IPS-20b (cell line): ENCODE measurements at regions not wholly inside any gene's neighbourhood (a gene's known extent, or its start where the extent isn't known, plus 50 kb on each side); places are given as distances from the start of the nearest gene placed in this dataset.

ENCODE experiments used
- H3K27ac ChIP-seq: one replicate; pipeline ENCODE4 v1.5.1; 2013; ENCODE audit warnings: low read length
- H3K27me3 ChIP-seq: 2 replicates; pipeline ENCODE4 v1.6.1; 2013; ENCODE audit warnings: mild to moderate bottlenecking, low read length, inconsistent platforms; ENCODE audit not compliant: insufficient read depth
- H3K36me3 ChIP-seq: 2 replicates; pipeline ENCODE4 v1.6.1; 2013; ENCODE audit warnings: low read depth, mild to moderate bottlenecking, inconsistent platforms, low read length, moderate library complexity; ENCODE audit not compliant: insufficient read depth
- H3K4me1 ChIP-seq: 2 replicates; pipeline ENCODE4 v1.6.1; 2013; ENCODE audit warnings: mild to moderate bottlenecking, control low read depth, inconsistent platforms, low read length, moderate library complexity; ENCODE audit not compliant: insufficient read depth
- H3K4me3 ChIP-seq: 2 replicates; pipeline ENCODE4 v1.5.1; 2013; ENCODE audit warnings: mild to moderate bottlenecking, low read length, inconsistent platforms
- H3K9ac ChIP-seq: 2 replicates; pipeline ENCODE4 v1.6.1; 2013; ENCODE audit warnings: low read depth, mild to moderate bottlenecking, inconsistent platforms, low read length, moderate library complexity
- H3K9me3 ChIP-seq: 2 replicates; pipeline ENCODE4 v1.6.1; 2013; ENCODE audit warnings: mild to moderate bottlenecking, low read depth, low read length, inconsistent platforms; ENCODE audit not compliant: insufficient read depth

DNA sequence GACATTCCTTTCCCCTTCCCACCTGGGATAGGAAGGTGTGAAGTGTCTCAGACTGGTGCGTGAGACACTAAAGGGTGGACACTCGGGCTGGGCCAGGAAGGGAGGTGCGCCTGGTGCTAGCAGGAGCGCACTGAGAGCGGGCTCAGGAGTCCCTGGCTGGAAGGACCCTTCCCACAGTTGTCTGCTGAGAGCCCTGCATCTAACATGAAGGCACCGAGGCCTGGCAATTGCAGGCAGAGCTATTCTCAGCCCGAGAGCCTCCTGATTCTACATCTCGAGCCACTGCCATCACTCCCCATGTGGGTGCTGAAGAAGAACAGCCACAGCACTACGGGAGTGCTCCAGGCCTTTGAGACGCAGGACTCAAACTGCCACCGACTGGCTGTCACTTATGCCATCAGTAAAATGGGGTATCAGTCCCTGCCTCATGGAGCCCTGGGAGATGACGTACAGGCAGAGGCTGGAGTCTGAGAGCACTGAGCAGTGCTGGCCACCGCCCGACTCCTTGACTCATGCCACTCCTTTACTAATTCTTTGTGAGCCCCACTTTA is 159.4 kb downstream of the KLF13 start:
- H3K9me3 ChIP-seq: no peaks in the 10 kb centered on the region
- H3K4me1 ChIP-seq: no peaks in the 10 kb centered on the region; the same call in 1 of the 2 replicates
- H3K36me3 ChIP-seq: no peaks in the 10 kb centered on the region
- H3K4me3 ChIP-seq: no peak overlapping the region
- H3K27me3 ChIP-seq: peaks cover 60% of the 10 kb centered on the region
- H3K27ac ChIP-seq: no peak overlapping the region
- no peak overlapping the region for H3K9ac ChIP-seq

DNA sequence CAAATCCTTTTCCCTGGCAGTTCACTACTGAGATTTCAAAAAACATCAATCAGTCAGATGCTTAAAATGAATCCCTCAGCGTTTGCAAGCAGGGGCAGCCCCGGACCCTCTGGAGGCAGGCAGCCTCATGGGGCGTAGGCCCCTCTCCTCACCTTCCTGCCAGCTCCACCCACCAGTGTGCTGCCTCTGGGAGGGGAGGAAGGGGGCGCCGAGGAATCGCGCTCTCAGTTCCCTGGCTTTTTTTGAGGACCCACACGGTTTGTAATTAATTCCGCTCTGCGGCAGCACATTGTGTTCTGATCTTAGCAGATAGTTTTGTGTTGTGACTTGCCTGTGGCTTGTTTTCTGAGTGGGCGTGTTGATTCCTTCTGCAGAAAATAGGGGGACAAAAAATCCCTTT is 159.9 kb downstream of the KLF13 start:
- Histone ChIP-seq H3K4me3 (no peak overlapping the region), H3K27ac (no peak overlapping the region), H3K4me1 (no peaks in the 10 kb centered on the region; the same call in 1 of the 2 replicates), H3K27me3 (peaks cover 55% of the 10 kb centered on the region), H3K9ac (no peak overlapping the region), H3K9me3 (peaks cover 5% of the 10 kb centered on the region; the same call in 1 of the 2 replicates), H3K36me3 (no peaks in the 10 kb centered on the region)

DNA sequence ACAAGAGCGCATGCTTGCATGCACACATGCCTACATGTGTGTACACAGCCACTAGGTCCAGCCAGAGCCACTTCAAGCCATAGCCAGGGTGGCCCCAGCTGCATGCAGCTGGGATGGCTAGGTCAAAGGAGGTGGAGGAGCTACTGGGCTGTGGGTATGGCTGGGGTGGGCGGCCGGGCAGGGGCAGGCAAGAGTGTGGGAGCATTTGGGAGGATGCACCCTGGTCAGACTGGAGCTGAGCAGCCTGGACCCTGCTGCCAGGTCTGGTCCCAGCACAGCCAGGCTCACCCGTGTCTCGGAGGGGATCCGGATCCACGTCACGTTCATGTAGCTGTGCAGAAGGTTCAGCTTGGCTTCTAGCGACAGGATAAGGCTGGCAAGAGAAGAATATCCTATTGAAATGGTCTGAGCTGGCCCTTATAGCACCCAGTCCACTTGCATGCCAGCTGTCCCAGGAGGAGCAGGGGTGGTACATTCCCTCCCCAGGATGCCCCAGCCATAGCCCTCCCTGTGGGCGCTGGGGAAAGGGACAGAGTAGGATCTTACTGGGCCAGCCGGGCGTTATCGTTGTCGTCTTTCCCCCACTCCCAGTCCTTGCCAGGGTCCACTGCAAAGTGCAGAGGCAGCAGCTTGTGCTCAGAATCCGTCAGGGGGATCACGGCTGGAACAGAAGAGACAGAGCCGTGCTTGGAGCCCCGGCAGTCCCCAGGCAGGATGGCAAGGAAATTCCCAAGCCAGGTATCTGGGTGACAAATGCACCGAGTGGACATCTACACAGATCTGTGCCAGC is 160.5 kb downstream of the KLF13 start:
- Histone ChIP-seq H3K27me3 (peaks cover 49% of the 10 kb centered on the region), H3K4me3 (no peak overlapping the region), H3K9me3 (peaks cover 7% of the 10 kb centered on the region; the same call in 1 of the 2 replicates), H3K9ac (no peak overlapping the region), H3K36me3 (no peaks in the 10 kb centered on the region), H3K4me1 (no peaks in the 10 kb centered on the region; the same call in 1 of the 2 replicates), H3K27ac (no peak overlapping the region)

DNA sequence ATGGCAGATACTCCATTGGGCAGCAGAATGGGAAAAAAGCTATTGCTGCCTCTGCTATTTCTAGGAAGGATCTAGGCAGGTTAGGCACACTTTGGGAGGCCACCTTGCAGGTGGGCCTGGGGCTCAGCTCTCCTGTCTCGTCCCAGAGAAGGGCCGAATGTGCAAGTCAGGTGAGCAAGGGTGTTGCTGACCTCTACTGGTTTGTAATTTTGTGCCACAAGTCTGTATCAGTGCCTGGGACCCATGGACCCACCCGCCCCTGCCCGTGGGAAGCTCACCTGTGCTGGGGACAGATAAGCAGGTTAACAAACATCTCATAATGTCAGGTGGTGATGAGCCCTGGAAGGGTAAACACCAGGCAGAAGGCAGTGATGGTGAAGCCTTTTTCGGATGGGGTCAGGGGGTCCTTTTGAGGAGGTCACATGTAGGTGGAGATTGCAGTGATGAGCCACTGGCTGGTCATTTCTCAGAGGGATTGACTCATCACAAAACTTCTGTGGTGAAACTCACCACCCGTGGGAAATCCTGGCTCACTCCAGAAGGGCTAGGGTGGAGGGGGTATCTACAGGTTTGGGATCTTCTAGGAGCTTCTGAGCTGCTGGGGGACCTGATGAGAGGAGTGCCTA is 161.3 kb downstream of the KLF13 start:
- Histone ChIP-seq H3K9ac (no peak overlapping the region), H3K4me3 (no peak overlapping the region), H3K27me3 (peaks cover 41% of the 10 kb centered on the region), H3K9me3 (peaks cover 7% of the 10 kb centered on the region; the same call in 1 of the 2 replicates), H3K4me1 (no peaks in the 10 kb centered on the region; the same call in 1 of the 2 replicates), H3K27ac (no peak overlapping the region), H3K36me3 (no peaks in the 10 kb centered on the region)

DNA sequence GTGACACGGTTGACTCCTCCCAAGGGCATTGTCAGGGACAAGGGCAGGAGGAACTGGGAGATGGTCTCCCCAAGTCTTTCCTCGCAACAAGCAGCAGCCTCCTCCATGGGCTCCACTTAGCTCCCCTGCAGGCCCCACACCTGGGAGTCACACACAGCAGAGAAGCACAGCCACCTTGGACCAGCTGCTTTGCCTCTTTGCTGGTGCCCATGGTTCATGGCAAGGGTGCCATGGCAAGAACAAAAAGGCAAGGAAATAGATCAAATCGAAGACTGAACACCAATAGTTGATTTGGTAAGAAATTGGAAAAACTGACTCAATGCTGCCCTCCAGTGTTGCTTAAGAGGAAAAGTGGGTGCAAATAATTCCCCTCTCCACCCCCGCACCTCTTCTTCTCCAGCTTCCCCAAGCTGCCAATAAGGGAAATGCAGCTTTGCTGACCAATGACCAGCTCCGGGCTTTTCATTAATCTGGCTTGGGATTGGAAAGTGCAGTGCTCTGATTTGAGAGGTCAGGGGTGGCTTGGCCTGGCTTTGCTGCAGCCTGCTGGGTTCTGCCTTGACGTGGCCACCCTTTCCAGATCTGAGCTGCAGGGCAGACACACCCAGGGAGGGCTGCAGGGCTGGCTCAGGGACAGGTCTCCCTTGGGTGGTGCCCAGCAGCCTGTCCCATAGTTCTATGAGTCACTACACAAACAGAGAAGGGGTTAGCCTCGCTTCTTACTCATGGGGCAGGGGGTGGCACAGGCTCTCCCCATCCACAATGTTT is 162.0 kb downstream of the KLF13 start:
- Histone ChIP-seq H3K9me3 (peaks cover 7% of the 10 kb centered on the region; the same call in 1 of the 2 replicates), H3K36me3 (no peaks in the 10 kb centered on the region), H3K9ac (no peak overlapping the region), H3K4me1 (no peaks in the 10 kb centered on the region), H3K27ac (no peak overlapping the region), H3K27me3 (peaks cover 35% of the 10 kb centered on the region), H3K4me3 (no peak overlapping the region)

DNA sequence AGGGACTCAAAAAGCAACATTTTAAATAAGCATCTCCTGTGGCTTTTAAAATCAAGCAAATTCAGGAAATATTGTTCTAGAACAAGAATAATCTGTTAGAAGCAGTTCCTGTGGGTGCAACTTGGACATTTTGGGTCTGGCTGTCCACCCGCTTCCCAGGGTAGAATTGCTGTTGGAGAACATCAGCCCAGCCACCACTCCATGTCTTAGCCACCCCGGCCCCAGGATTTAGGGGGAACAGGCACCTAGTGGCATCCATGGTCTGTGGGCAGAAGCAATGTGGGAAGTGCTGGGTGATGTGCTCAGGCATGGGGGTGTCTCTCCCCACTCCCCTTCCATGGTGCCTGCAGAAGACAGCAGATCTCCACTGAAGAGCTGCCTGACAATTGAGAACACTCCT is 162.6 kb downstream of the KLF13 start:
- H3K36me3 ChIP-seq: no peaks in the 10 kb centered on the region
- H3K27ac ChIP-seq: no peak overlapping the region

DNA sequence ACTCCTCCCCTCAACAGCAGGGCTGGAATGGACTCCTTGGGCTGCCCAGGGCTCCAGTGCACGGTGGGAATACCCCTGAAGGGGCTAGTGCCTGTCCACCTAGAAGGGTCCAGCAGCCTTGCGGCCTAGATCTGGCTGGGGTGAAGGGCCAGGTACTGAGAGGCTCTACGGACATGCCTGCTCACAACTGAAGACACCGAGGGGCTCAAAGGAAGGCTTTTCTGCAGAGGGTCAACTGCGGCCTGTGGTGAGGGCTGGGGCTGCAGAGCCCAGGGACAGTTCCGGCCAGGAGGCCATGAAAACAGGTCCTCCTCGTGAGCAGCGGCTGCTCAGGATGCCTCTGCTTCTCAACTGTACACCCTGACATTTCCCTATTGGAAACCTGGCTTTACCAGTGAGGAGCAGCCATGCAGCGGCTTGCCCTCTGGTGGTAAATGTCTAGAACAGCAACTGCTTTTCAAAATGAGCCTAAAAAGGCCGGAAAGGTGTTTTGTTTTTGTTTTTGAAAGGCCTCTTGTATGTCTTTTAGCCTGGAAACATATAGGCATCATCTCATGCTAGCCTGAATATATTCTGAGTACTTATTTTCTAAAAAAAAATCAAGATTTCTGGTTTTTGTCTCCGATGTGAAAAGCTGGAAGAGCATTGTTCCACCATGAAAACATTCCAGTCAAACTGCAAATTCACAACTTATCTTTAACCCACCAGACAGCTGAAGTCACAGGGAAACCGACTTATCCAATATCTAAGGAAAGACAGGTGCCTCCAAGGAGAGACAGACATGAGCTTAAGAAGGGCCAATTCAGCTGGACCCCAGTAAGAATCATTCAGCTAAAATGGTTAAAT is 163.4 kb downstream of the KLF13 start:
- H3K36me3 ChIP-seq: no peaks in the 10 kb centered on the region

More for the DNA sequence above, 162.6 kb downstream of the KLF13 start:
- H3K9me3 ChIP-seq: peaks cover 7% of the 10 kb centered on the region; the same call in 1 of the 2 replicates
- no peak overlapping the region for H3K4me3 ChIP-seq
- H3K4me1 ChIP-seq: no peaks in the 10 kb centered on the region
- peaks cover 30% of the 10 kb centered on the region for H3K27me3 ChIP-seq
- no peak overlapping the region for H3K9ac ChIP-seq

DNA sequence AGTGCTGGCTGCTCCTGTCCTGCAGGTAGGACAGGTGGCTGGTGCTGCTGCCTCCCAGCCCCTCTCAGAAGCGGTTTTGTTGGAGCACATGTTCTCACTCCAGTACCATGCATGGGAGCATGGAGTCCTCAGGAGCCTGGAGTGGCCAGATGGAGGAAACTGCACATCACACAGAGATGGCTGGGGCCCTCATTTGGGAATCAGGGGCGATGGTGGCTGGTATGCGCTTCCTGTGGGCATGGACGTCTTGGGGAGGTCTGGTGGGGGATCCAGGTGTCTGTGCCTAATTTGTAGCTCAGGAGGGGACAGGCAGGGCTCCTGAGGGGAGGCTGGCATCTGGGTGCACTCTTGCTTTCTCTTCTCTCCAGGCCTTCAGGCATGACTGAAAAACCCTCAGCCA is 168.2 kb downstream of the KLF13 start:
- Histone ChIP-seq H3K4me3 (no peak overlapping the region), H3K4me1 (no peaks in the 10 kb centered on the region), H3K27ac (no peak overlapping the region), H3K9me3 (peaks cover 7% of the 10 kb centered on the region; the same call in 1 of the 2 replicates), H3K9ac (no peak overlapping the region), H3K36me3 (no peaks in the 10 kb centered on the region), H3K27me3 (no peaks in the 10 kb centered on the region)

More for the DNA sequence above, 163.4 kb downstream of the KLF13 start:
- Histone ChIP-seq H3K4me1 (no peaks in the 10 kb centered on the region), H3K9ac (no peak overlapping the region), H3K9me3 (peaks cover 7% of the 10 kb centered on the region; the same call in 1 of the 2 replicates), H3K27ac (no peak overlapping the region), H3K27me3 (peaks cover 22% of the 10 kb centered on the region), H3K4me3 (no peak overlapping the region)

DNA sequence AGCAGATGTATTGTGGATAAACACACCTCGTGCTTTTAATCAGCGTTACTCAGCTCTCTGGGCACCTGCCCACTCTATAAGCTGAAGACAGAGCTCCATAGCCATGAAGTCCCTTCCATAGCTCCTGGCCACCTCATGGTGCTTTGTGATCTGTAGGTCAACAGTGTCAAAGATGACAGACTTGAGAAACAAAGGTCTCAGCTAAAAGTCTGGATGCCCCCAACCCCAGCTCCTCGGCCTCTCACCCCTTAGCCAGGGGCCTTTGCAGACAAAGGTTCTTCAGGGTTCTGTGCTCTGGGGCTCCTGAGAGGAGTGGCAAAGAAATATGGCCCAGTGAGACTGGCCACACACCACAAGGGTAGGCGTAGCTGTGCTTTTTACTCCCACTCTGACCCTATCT is 168.6 kb downstream of the KLF13 start:
- Histone ChIP-seq H3K9ac (no peak overlapping the region), H3K4me1 (no peaks in the 10 kb centered on the region), H3K27me3 (no peaks in the 10 kb centered on the region), H3K4me3 (no peak overlapping the region), H3K36me3 (no peaks in the 10 kb centered on the region), H3K27ac (no peak overlapping the region), H3K9me3 (peaks cover 7% of the 10 kb centered on the region; the same call in 1 of the 2 replicates)

DNA sequence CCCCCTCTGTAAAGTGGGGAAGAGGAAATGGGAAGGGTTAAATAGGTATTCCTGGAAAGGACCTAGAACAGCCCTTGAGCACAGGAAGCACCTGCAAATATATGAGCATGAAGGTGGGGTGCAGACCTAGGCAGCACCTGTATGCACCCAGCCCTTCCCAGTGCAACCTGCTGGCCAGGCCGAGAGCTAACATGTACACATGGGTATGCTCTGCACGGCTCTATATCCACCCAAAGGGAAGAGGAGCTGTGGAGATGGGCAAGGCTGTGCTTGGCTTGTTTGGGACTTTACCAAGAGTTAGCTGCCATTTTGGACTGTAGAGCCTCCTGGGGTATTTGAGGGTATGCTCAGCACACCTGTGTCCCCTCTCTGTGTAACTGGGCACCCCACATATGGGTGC is 171.2 kb downstream of the KLF13 start:
- Histone ChIP-seq H3K9ac (no peak overlapping the region), H3K9me3 (no peaks in the 10 kb centered on the region), H3K36me3 (no peaks in the 10 kb centered on the region), H3K27ac (no peak overlapping the region), H3K4me1 (no peaks in the 10 kb centered on the region), H3K4me3 (no peak overlapping the region), H3K27me3 (no peaks in the 10 kb centered on the region)

DNA sequence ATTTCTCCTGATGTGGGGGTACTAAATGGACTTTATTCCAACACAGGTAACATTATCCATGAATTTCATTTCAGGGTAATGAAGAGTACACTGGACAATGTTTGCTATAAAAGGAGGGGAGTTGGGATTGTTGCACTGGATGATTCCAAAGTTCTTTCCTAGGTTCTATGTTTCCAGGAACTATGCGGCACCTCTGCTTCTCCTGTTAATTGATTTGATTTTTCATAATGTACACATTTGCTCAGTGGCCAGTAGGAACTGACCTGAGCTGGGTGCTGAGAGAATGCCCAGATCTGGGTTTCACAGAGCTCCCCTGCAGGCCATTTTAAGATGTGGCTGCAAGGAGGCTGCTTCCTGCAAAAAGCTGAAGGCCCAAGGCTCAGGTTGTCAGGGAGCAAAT is 171.7 kb downstream of the KLF13 start:
- no peak overlapping the region for H3K4me3 ChIP-seq
- H3K9ac ChIP-seq: no peak overlapping the region

More for the DNA sequence above, 171.7 kb downstream of the KLF13 start:
- no peaks in the 10 kb centered on the region for H3K27me3 ChIP-seq
- no peaks in the 10 kb centered on the region for H3K4me1 ChIP-seq
- no peak overlapping the region for H3K27ac ChIP-seq
- H3K9me3 ChIP-seq: no peaks in the 10 kb centered on the region
- H3K36me3 ChIP-seq: no peaks in the 10 kb centered on the region
